Esophagus muscularis mucosa (tissue), 4 donors: ENCODE measurements at regions not wholly inside any gene's neighbourhood (a gene's known extent, or its start where the extent isn't known, plus 50 kb on each side); places are given as distances from the start of the nearest gene placed in this dataset.

ENCODE experiments used
- DNase-seq: peaks from one replicate; pipeline ENCODE4 v3.0.0-alpha.2; 2017; ENCODE audit errors: extremely low spot score
- H3K27ac ChIP-seq, 4 donors: fragments of 200-600 bp; sonication (generic); replicated peaks in 1 of 4; 1 replicate in 3 of 4; 2 replicates in 1 of 4; pipeline ENCODE4 v1.5.1; 2016 to 2019; ENCODE audit warnings: mild to moderate bottlenecking in 1 of 4
- H3K27me3 ChIP-seq, 4 donors: fragments of 200-600 bp; sonication (generic); one replicate each; pipeline versions ENCODE4 v1.5.1 to v1.6.0; 2016 to 2019
- H3K36me3 ChIP-seq, 4 donors: fragments of 200-600 bp; sonication (generic); one replicate each; pipeline ENCODE4 v1.5.1; 2016 to 2019
- H3K4me1 ChIP-seq, 4 donors: fragments of 200-600 bp; sonication (generic); one replicate each; pipeline ENCODE4 v1.5.1; 2016 to 2019
- H3K4me3 ChIP-seq, 4 donors: fragments of 200-600 bp; sonication (generic); 1 replicate in 2 of 4; 2 replicates in 2 of 4; pipeline ENCODE4 v1.5.1; 2016 to 2019; ENCODE audit warnings: mild to moderate bottlenecking in 4 of 4, moderate library complexity in 1 of 4
- H3K9me3 ChIP-seq, 4 donors: fragments of 200-600 bp; sonication (generic); 1 replicate in 3 of 4; 2 replicates in 1 of 4; pipeline ENCODE4 v1.5.1; 2016 to 2019
- CTCF ChIP-seq, 3 experiments: fragments of 200-600 bp in 2 of 3; fragments of 450-650 bp in 1 of 3; sonication (generic) in 2 of 3; IDR thresholded peaks; one replicate each; pipeline ENCODE4 v1.5.1; 2017 to 2019; ENCODE audit warnings: antibody characterized with exemption in 3 of 3, mild to moderate bottlenecking in 2 of 3, moderate library complexity in 1 of 3
- EP300 ChIP-seq: sonication (generic); formaldehyde crosslinking; IDR thresholded peaks from one replicate; pipeline ENCODE4 v1.6.1; 2017; ENCODE audit warnings: antibody characterized with exemption
- POLR2A ChIP-seq: fragments of 450-650 bp; IDR thresholded peaks from one replicate; pipeline ENCODE4 v1.6.1; 2017; ENCODE audit warnings: antibody characterized with exemption, moderate library complexity, mild to moderate bottlenecking, low read depth
- POLR2AphosphoS5 ChIP-seq, 2 donors: sonication (generic); formaldehyde crosslinking; IDR thresholded peaks; one replicate each; pipeline ENCODE4 v1.6.1; 2017; ENCODE audit warnings: antibody characterized with exemption in 2 of 2
- WGBS: methylation state at CpG from one replicate; pipeline ENCODE4 v1.1.5; 2018; 5-methylcytosine and 5-hydroxymethylcytosine counted together
- intact Hi-C: fragments of 100-400 bp; cut with DNase I; formaldehyde crosslinking; loops from one replicate; pipeline ENCODE4 v1.15.1; 2023

- TF ChIP-seq CTCF (IDR thresholded peaks at IDR 0.05): no peak
- no peaks in the 10 kb centered on the region for H3K36me3 ChIP-seq
- H3K27ac ChIP-seq: no peak overlapping the region
- no peaks in the 10 kb centered on the region for H3K9me3 ChIP-seq
- H3K27me3 ChIP-seq: peaks cover 0 to 19% (median 0%) of the 10 kb centered on the region in 4 donors
- 60% methylated on average over 2 of the region's 2 CpGs for WGBS
- no peak for DNase-seq
- no peaks in the 10 kb centered on the region for H3K4me1 ChIP-seq
- no peak overlapping the region for H3K4me3 ChIP-seq
- intact Hi-C loops: no loop called here
These were observed 366.5 kb downstream of the FOXA2 start for GRCh38 chr20:22217712-22218352.

DNA sequence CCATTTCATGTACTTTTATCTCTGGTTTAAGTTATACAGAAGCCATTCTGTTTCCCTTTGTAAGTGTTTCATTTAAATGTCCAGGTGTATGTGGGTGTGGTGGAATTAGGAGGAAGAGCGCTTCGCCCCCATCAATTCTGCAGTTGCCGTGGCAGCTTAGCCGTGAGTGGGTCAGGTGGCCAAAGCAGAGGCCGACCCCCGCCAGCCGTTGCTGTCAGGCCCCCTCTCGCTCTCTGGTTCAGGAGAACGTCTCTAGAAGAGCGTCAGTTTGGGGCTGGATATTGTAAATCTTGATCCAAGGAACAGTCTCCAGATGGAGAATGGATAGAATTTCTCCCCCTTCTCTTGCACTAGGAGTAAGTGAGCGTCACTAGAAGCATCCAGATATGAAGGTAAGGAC is 367.4 kb downstream of the FOXA2 start:
- DNase-seq: no peak
- no peaks in the 10 kb centered on the region for H3K36me3 ChIP-seq
- 56% methylated on average over 11 of the region's 11 CpGs for WGBS
- H3K27me3 ChIP-seq: peaks cover 0 to 19% (median 0%) of the 10 kb centered on the region in 4 donors
- no peaks in the 10 kb centered on the region for H3K9me3 ChIP-seq
- no peak overlapping the region for H3K4me3 ChIP-seq
- intact Hi-C loops: no loop called here
- H3K4me1 ChIP-seq: no peaks in the 10 kb centered on the region
- no peak for TF ChIP-seq POLR2AphosphoS5 (IDR thresholded peaks at IDR 0.05)
- no peak for TF ChIP-seq EP300
- no peak for TF ChIP-seq POLR2A
- no peak for TF ChIP-seq CTCF (IDR thresholded peaks at IDR 0.05)
- H3K27ac ChIP-seq: no peak overlapping the region

- H3K27ac ChIP-seq: no peak overlapping the region
- no peak for DNase-seq
- peaks cover 0 to 3% (median 0%) of the 10 kb centered on the region in 4 donors for H3K9me3 ChIP-seq
- H3K4me3 ChIP-seq: no peak overlapping the region
- WGBS: 75% methylated on average over 3 of the region's 3 CpGs
- H3K36me3 ChIP-seq: no peaks in the 10 kb centered on the region
- TF ChIP-seq CTCF (IDR thresholded peaks at IDR 0.05): no peak
- no peak for TF ChIP-seq POLR2A
- TF ChIP-seq POLR2AphosphoS5 (IDR thresholded peaks at IDR 0.05): no peak
- TF ChIP-seq EP300: no peak
- H3K4me1 ChIP-seq: no peaks in the 10 kb centered on the region
- peaks cover 0 to 19% (median 0%) of the 10 kb centered on the region in 4 donors for H3K27me3 ChIP-seq
- intact Hi-C loops: no loop called here
These were observed 370.1 kb downstream of the FOXA2 start for GRCh38 chr20:22214296-22214695.

DNA sequence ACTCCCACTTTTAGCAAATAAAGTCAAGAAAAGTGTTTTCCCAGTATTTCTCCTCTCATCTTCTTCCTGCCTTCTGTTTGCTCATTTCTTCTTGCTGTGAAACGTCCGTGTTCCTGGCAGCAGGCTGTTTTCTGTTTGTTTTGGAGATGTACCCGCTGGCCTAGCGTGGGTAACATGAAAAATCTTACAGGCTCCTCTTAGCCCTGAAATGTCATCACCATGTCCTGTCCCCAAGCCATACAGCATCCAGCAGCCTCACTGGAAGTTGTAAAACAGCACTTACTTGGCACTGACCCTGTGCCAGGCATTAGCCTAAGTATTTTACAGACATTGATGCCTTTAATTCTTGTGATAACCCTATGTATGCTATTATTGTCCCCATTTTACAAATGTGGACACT is 371.1 kb downstream of the FOXA2 start:
- intact Hi-C loops: no loop called here
- WGBS: 65% methylated on average over 4 of the region's 4 CpGs
- H3K9me3 ChIP-seq: peaks cover 0 to 4% (median 0%) of the 10 kb centered on the region in 4 donors

More for the DNA sequence above, 371.1 kb downstream of the FOXA2 start:
- Histone ChIP-seq H3K27ac (no peak overlapping the region), H3K27me3 (peaks cover 0 to 19% (median 0%) of the 10 kb centered on the region in 4 donors), H3K4me3 (no peak overlapping the region), H3K36me3 (no peaks in the 10 kb centered on the region), H3K4me1 (no peaks in the 10 kb centered on the region)
- DNase-seq: no peak
- TF ChIP-seq EP300 (no peak), CTCF (IDR thresholded peaks at IDR 0.05) (no peak), POLR2A (no peak), POLR2AphosphoS5 (IDR thresholded peaks at IDR 0.05) (no peak)
